ENCODE measurements at regions not wholly inside any gene's neighbourhood (a gene's known extent, or its start where the extent isn't known, plus 50 kb on each side); places are given as distances from the start of the nearest gene placed in this dataset.

DNA sequence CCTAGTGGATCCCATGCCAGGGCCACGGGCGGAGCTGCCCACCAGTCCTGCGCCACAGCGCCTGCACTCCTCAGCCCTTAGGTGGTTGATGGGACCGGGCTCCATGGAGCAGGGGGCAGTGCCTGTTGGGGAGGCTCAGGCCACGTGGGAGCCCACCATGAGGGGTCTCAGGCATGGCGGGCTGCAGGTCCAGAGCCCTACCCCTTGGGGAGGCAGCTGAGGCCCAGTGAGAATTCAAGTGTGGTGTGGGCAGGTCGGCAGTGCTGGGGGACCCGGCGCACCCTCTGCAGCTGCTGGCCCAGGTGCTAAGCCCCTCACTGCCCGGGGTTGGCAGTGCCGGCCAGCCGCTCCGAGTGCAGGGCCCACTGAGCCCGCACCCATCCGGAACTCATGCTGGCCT lies 139.8 kb upstream of the LYZL2 start:
- TF ChIP-seq POLR2A (IDR thresholded peaks at IDR 0.05) = no peak
- TF ChIP-seq, protein P1, sequence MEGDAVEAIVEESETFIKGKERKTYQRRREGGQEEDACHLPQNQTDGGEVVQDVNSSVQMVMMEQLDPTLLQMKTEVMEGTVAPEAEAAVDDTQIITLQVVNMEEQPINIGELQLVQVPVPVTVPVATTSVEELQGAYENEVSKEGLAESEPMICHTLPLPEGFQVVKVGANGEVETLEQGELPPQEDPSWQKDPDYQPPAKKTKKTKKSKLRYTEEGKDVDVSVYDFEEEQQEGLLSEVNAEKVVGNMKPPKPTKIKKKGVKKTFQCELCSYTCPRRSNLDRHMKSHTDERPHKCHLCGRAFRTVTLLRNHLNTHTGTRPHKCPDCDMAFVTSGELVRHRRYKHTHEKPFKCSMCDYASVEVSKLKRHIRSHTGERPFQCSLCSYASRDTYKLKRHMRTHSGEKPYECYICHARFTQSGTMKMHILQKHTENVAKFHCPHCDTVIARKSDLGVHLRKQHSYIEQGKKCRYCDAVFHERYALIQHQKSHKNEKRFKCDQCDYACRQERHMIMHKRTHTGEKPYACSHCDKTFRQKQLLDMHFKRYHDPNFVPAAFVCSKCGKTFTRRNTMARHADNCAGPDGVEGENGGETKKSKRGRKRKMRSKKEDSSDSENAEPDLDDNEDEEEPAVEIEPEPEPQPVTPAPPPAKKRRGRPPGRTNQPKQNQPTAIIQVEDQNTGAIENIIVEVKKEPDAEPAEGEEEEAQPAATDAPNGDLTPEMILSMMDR (IDR thresholded peaks at IDR 0.05) = no peak
